ENCODE measurements at regions not wholly inside any gene's neighbourhood (a gene's known extent, or its start where the extent isn't known, plus 50 kb on each side); places are given as distances from the start of the nearest gene placed in this dataset.
A peak's percentile ranks its signal among the peaks of the same experiment; 100 is the strongest.

DNA sequence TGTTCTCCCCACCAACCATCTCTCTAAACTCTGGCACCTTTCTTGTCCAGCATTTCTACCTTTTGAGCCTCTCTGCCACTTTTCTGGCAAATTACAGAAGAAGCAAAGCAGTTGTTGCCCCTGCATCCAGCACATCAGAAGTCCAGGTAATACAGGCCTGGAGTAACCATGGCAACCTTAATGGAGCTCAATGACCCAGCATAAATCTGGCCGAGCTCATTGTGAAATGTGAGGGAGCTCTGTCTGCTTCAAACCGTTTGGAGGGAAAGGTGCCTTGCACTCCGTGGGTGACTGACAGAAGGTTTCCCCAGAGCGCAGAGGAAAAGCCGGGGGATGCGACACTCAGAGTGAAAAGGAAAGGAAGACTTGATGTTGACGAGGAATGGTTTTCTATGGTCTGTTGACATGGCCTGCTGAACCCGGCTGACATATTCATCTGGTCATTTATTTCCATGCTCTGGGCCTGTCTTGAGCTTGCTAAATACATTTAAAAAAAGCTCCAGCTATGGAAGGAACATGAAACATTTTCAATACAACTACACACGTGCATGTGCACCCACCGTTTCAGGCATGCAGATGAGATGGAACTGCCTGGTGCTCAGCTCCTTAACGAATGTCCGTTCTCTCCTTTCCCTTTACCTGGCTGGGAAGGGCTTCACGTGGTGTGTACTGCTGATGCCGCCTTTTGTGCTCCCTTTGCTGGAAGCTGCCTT is 74.9 kb downstream of the ADRA2A start:
- H3K27me3 ChIP-seq (ENCODE audit: control insufficient read depth in 1 of 2, insufficient read depth in 2 of 2, low read length in 2 of 2): peaks cover 0 to 4% of the 10 kb centered on the region in 2 donors

DNA sequence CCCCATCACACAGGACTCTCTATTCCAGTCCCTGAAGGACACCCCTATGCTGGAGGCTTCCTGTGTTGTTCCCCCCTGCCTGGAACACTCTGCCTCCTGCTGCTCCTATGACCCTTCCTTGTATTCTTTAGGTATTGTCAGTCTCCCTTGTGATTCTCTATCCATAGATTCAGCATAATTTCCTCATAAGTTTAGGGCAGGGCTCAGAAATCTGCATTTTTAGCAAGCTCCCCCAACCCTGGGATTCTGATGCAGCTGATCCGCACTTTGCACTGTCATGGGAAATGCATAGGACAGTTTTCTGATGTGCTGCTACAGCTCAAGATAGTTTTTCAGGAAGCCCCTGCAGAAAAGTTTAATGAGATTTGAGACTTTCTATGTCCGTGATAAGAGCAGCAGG is 79.9 kb downstream of the ADRA2A start:
- Histone ChIP-seq H3K4me3 (ENCODE audit: low read depth in 1 of 2, low read length in 2 of 2) (no peak overlapping the region), H3K4me1 (ENCODE audit: control insufficient read depth in 1 of 2, insufficient read depth in 2 of 2, low read length in 2 of 2) (peaks cover 3 to 14% of the 10 kb centered on the region in 2 donors), H3K9me3 (ENCODE audit: control insufficient read depth in 1 of 2, low read length in 2 of 2) (no peaks in the 10 kb centered on the region), H3K27me3 (ENCODE audit: control insufficient read depth in 1 of 2, insufficient read depth in 2 of 2, low read length in 2 of 2) (no peaks in the 10 kb centered on the region), H3K36me3 (ENCODE audit: control insufficient read depth in 1 of 2, insufficient read depth in 2 of 2, low read length in 2 of 2) (no peaks in the 10 kb centered on the region), H3K27ac (ENCODE audit: low read depth, low read length) (no peak overlapping the region), H3K9ac (ENCODE audit: low read depth in 1 of 2, low read length in 2 of 2) (no peak overlapping the region)

More for the DNA sequence above, 74.9 kb downstream of the ADRA2A start:
- Histone ChIP-seq H3K27ac (ENCODE audit: low read depth, low read length) (no peak overlapping the region), H3K36me3 (ENCODE audit: control insufficient read depth in 1 of 2, insufficient read depth in 2 of 2, low read length in 2 of 2) (no peaks in the 10 kb centered on the region), H3K9ac (ENCODE audit: low read depth in 1 of 2, low read length in 2 of 2) (no peak overlapping the region), H3K9me3 (ENCODE audit: control insufficient read depth in 1 of 2, low read length in 2 of 2) (no peaks in the 10 kb centered on the region), H3K4me1 (ENCODE audit: control insufficient read depth in 1 of 2, insufficient read depth in 2 of 2, low read length in 2 of 2) (peaks cover 3 to 4% of the 10 kb centered on the region in 2 donors), H3K4me3 (ENCODE audit: low read depth in 1 of 2, low read length in 2 of 2) (no peak overlapping the region)

- H3K9ac ChIP-seq (ENCODE audit: low read depth in 1 of 2, low read length in 2 of 2): no peak overlapping the region
- no peaks in the 10 kb centered on the region for H3K9me3 ChIP-seq (ENCODE audit: control insufficient read depth in 1 of 2, low read length in 2 of 2)
- no peak overlapping the region for H3K27ac ChIP-seq (ENCODE audit: low read depth, low read length)
- no peak overlapping the region for H3K4me3 ChIP-seq (ENCODE audit: low read depth in 1 of 2, low read length in 2 of 2)
- H3K27me3 ChIP-seq (ENCODE audit: control insufficient read depth in 1 of 2, insufficient read depth in 2 of 2, low read length in 2 of 2): no peaks in the 10 kb centered on the region
- H3K4me1 ChIP-seq (ENCODE audit: control insufficient read depth in 1 of 2, insufficient read depth in 2 of 2, low read length in 2 of 2): peaks cover 3 to 18% of the 10 kb centered on the region in 2 donors
- no peaks in the 10 kb centered on the region for H3K36me3 ChIP-seq (ENCODE audit: control insufficient read depth in 1 of 2, insufficient read depth in 2 of 2, low read length in 2 of 2)
Measured at GRCh38 chr10:111158595-111158994, 81.8 kb downstream of the ADRA2A start.

DNA sequence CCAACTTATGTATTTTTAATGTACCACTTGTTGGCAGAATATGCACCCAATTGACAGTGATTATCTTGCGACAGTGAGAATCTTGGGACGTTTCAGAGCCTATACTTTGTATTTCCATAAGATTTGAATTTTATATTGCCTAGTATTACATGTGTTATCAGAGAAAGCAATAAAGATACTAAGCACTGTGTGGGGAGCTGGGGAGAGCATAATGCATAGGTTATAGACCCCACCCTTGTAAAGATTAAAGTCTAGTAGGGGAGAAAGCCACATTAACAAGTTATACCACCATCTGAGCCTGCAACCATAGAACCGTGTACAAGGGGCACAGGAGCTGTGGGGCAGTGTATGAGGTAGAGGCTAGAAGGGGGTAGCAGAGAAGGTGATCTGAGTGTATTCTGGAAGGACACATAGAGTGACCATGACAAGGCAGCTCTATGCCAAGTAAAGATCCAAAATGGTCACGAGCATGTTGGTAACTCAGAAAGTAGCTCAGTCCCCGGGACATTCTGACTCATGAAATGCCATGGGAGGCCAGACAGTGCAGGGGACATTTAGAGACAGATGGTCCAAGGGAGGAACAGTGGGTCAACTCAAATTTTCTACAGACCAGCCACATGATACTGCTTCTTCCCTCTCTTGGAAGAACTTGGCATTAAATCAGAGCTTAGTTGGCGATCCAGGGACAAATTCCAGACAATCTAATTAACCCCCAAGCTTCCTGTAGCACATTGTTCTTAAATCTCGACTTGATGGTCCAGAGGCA is 84.5 kb downstream of the ADRA2A start:
- no peak overlapping the region for H3K9ac ChIP-seq (ENCODE audit: low read depth in 1 of 2, low read length in 2 of 2)
- no peaks in the 10 kb centered on the region for H3K36me3 ChIP-seq (ENCODE audit: control insufficient read depth in 1 of 2, insufficient read depth in 2 of 2, low read length in 2 of 2)
- H3K4me1 ChIP-seq (ENCODE audit: control insufficient read depth in 1 of 2, insufficient read depth in 2 of 2, low read length in 2 of 2): peaks cover 2 to 17% of the 10 kb centered on the region in 2 donors
- no peaks in the 10 kb centered on the region for H3K27me3 ChIP-seq (ENCODE audit: control insufficient read depth in 1 of 2, insufficient read depth in 2 of 2, low read length in 2 of 2)
- H3K4me3 ChIP-seq (ENCODE audit: low read depth in 1 of 2, low read length in 2 of 2): peak overlapping the region in 1 of 2 donors; percentile 20
- H3K9me3 ChIP-seq (ENCODE audit: control insufficient read depth in 1 of 2, low read length in 2 of 2): no peaks in the 10 kb centered on the region
- H3K27ac ChIP-seq (ENCODE audit: low read depth, low read length): no peak overlapping the region

GRCh38 chr10:111171183-111171582 is 94.4 kb downstream of the ADRA2A start:
- Histone ChIP-seq H3K36me3 (ENCODE audit: control insufficient read depth in 1 of 2, insufficient read depth in 2 of 2, low read length in 2 of 2) (no peaks in the 10 kb centered on the region), H3K4me3 (ENCODE audit: low read depth in 1 of 2, low read length in 2 of 2) (no peak overlapping the region), H3K27ac (ENCODE audit: low read depth, low read length) (no peak overlapping the region), H3K4me1 (ENCODE audit: control insufficient read depth in 1 of 2, insufficient read depth in 2 of 2, low read length in 2 of 2) (no peaks in the 10 kb centered on the region), H3K27me3 (ENCODE audit: control insufficient read depth in 1 of 2, insufficient read depth in 2 of 2, low read length in 2 of 2) (no peaks in the 10 kb centered on the region), H3K9ac (ENCODE audit: low read depth in 1 of 2, low read length in 2 of 2) (no peak overlapping the region), H3K9me3 (ENCODE audit: control insufficient read depth in 1 of 2, low read length in 2 of 2) (no peaks in the 10 kb centered on the region)

- no peak overlapping the region for H3K4me3 ChIP-seq (ENCODE audit: low read depth in 1 of 2, low read length in 2 of 2)
- no peak overlapping the region for H3K27ac ChIP-seq (ENCODE audit: low read depth, low read length)
- H3K36me3 ChIP-seq (ENCODE audit: control insufficient read depth in 1 of 2, insufficient read depth in 2 of 2, low read length in 2 of 2): no peaks in the 10 kb centered on the region
- peaks cover 0 to 2% of the 10 kb centered on the region in 2 donors for H3K9me3 ChIP-seq (ENCODE audit: control insufficient read depth in 1 of 2, low read length in 2 of 2)
- no peaks in the 10 kb centered on the region for H3K4me1 ChIP-seq (ENCODE audit: control insufficient read depth in 1 of 2, insufficient read depth in 2 of 2, low read length in 2 of 2)
- H3K9ac ChIP-seq (ENCODE audit: low read depth in 1 of 2, low read length in 2 of 2): no peak overlapping the region
- H3K27me3 ChIP-seq (ENCODE audit: control insufficient read depth in 1 of 2, insufficient read depth in 2 of 2, low read length in 2 of 2): no peaks in the 10 kb centered on the region
Measured at GRCh38 chr10:111175787-111176186, 99.0 kb downstream of the ADRA2A start.

DNA sequence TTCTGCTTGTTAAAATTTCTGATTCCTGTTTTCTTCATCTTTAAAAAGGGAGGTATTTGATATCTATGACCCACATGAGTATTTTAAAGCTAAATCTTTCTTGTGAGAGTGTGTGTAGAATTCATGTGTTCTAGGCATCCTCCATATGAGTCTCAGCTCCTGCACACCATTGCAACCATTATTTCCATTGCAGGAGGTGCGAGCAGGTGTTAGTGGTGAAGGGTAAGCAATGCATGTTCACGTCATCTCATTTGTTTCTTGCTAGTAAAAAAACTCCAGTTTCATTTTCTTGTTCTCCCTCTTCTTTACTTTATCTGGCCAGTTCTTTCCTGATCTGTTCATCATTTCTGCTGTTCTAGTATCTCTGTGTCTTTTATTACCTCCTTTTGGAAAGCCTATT is 100.5 kb downstream of the ADRA2A start:
- Histone ChIP-seq H3K9me3 (ENCODE audit: control insufficient read depth in 1 of 2, low read length in 2 of 2) (peaks cover 0 to 2% of the 10 kb centered on the region in 2 donors), H3K36me3 (ENCODE audit: control insufficient read depth in 1 of 2, insufficient read depth in 2 of 2, low read length in 2 of 2) (no peaks in the 10 kb centered on the region), H3K9ac (ENCODE audit: low read depth in 1 of 2, low read length in 2 of 2) (no peak overlapping the region), H3K27ac (ENCODE audit: low read depth, low read length) (no peak overlapping the region), H3K4me1 (ENCODE audit: control insufficient read depth in 1 of 2, insufficient read depth in 2 of 2, low read length in 2 of 2) (no peaks in the 10 kb centered on the region), H3K27me3 (ENCODE audit: control insufficient read depth in 1 of 2, insufficient read depth in 2 of 2, low read length in 2 of 2) (no peaks in the 10 kb centered on the region), H3K4me3 (ENCODE audit: low read depth in 1 of 2, low read length in 2 of 2) (no peak overlapping the region)

GRCh38 chr10:111179514-111179913 is 102.7 kb downstream of the ADRA2A start:
- no peaks in the 10 kb centered on the region for H3K4me1 ChIP-seq (ENCODE audit: control insufficient read depth in 1 of 2, insufficient read depth in 2 of 2, low read length in 2 of 2)
- no peaks in the 10 kb centered on the region for H3K27me3 ChIP-seq (ENCODE audit: control insufficient read depth in 1 of 2, insufficient read depth in 2 of 2, low read length in 2 of 2)
- H3K4me3 ChIP-seq (ENCODE audit: low read depth in 1 of 2, low read length in 2 of 2): no peak overlapping the region
- H3K27ac ChIP-seq (ENCODE audit: low read depth, low read length): no peak overlapping the region
- no peak overlapping the region for H3K9ac ChIP-seq (ENCODE audit: low read depth in 1 of 2, low read length in 2 of 2)
- H3K36me3 ChIP-seq (ENCODE audit: control insufficient read depth in 1 of 2, insufficient read depth in 2 of 2, low read length in 2 of 2): no peaks in the 10 kb centered on the region
- peaks cover 0 to 2% of the 10 kb centered on the region in 2 donors for H3K9me3 ChIP-seq (ENCODE audit: control insufficient read depth in 1 of 2, low read length in 2 of 2)

DNA sequence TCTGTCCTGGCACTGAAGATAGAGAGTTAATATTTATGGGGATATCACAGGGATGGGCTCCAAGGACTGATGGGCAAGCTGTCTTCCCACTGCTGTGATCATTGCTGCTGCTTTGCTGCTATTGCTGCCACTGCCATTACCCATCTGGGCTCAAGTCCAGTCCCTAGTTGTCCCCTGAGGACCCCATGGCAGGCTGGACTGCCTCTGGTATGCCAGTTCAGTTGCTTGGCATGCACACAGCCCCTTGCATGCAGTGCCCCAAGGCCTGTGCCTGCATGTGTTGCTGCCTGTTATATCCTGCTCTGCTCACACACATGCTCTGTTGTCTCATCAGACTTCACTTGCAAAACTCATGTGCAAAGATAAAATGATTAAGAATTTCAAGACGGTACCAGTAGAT is 109.5 kb downstream of the ADRA2A start:
- Histone ChIP-seq H3K9me3 (ENCODE audit: control insufficient read depth in 1 of 2, low read length in 2 of 2) (no peaks in the 10 kb centered on the region), H3K27ac (ENCODE audit: low read depth, low read length) (no peak overlapping the region), H3K4me1 (ENCODE audit: control insufficient read depth in 1 of 2, insufficient read depth in 2 of 2, low read length in 2 of 2) (no peaks in the 10 kb centered on the region), H3K36me3 (ENCODE audit: control insufficient read depth in 1 of 2, insufficient read depth in 2 of 2, low read length in 2 of 2) (no peaks in the 10 kb centered on the region), H3K27me3 (ENCODE audit: control insufficient read depth in 1 of 2, insufficient read depth in 2 of 2, low read length in 2 of 2) (no peaks in the 10 kb centered on the region), H3K4me3 (ENCODE audit: low read depth in 1 of 2, low read length in 2 of 2) (no peak overlapping the region), H3K9ac (ENCODE audit: low read depth in 1 of 2, low read length in 2 of 2) (no peak overlapping the region)

- H3K36me3 ChIP-seq (ENCODE audit: control insufficient read depth in 1 of 2, insufficient read depth in 2 of 2, low read length in 2 of 2): no peaks in the 10 kb centered on the region
- no peak overlapping the region for H3K4me3 ChIP-seq (ENCODE audit: low read depth in 1 of 2, low read length in 2 of 2)
- no peaks in the 10 kb centered on the region for H3K9me3 ChIP-seq (ENCODE audit: control insufficient read depth in 1 of 2, low read length in 2 of 2)
- H3K4me1 ChIP-seq (ENCODE audit: control insufficient read depth in 1 of 2, insufficient read depth in 2 of 2, low read length in 2 of 2): no peaks in the 10 kb centered on the region
- no peak overlapping the region for H3K9ac ChIP-seq (ENCODE audit: low read depth in 1 of 2, low read length in 2 of 2)
- no peaks in the 10 kb centered on the region for H3K27me3 ChIP-seq (ENCODE audit: control insufficient read depth in 1 of 2, insufficient read depth in 2 of 2, low read length in 2 of 2)
- H3K27ac ChIP-seq (ENCODE audit: low read depth, low read length): no peak overlapping the region
Measured at GRCh38 chr10:111187096-111187495, 110.3 kb downstream of the ADRA2A start.

All from duodenal mucosa (tissue), 2 donors.